KOPT-K1 (cell line): ENCODE measurements at regions not wholly inside any gene's neighbourhood (a gene's known extent, or its start where the extent isn't known, plus 50 kb on each side); places are given as distances from the start of the nearest gene placed in this dataset.
"Not testable (repeated sequence)": the region's sequence is repeated elsewhere in the genome, so short reads cannot be mapped to it uniquely, and the experiment has no call there.

Source experiments
- H3K27ac ChIP-seq: fragments of 200-600 bp; sonication (generic); 2 replicates; pipeline ENCODE4 v1.5.1; 2016; ENCODE audit warnings: antibody characterized with exemption, mild to moderate bottlenecking, low read depth, low read length; ENCODE audit not compliant: poor library complexity, severe bottlenecking
- H3K36me3 ChIP-seq: fragments of 200-600 bp; sonication (generic); 2 replicates; pipeline ENCODE4 v1.5.1; 2017; ENCODE audit warnings: antibody characterized with exemption, mild to moderate bottlenecking, low read length, moderate library complexity; ENCODE audit not compliant: insufficient read depth
- H3K9me3 ChIP-seq: fragments of 200-600 bp; sonication (generic); 2 replicates; pipeline ENCODE4 v1.5.1; 2017; ENCODE audit warnings: antibody characterized with exemption, low read length, mild to moderate bottlenecking; ENCODE audit not compliant: insufficient read depth, poor library complexity, severe bottlenecking

GRCh38 chr7:400901-401485 is 111.0 kb downstream of the FOXL3 start:
- peaks cover 59% of the 10 kb centered on the region for H3K9me3 ChIP-seq
- no peak overlapping the region for H3K27ac ChIP-seq
- H3K36me3 ChIP-seq: no peaks in the 10 kb centered on the region

GRCh38 chr7:401495-401894 is 111.5 kb downstream of the FOXL3 start:
- Histone ChIP-seq H3K27ac (no peak overlapping the region), H3K9me3 (peaks cover 54% of the 10 kb centered on the region), H3K36me3 (no peaks in the 10 kb centered on the region)

GRCh38 chr7:404812-405488 is 114.7 kb downstream of the PDGFA start:
- Histone ChIP-seq H3K27ac (no peak overlapping the region), H3K9me3 (peaks cover 20% of the 10 kb centered on the region), H3K36me3 (no peaks in the 10 kb centered on the region)

- no peaks in the 10 kb centered on the region for H3K36me3 ChIP-seq
- H3K27ac ChIP-seq: no peak overlapping the region
- peaks cover 13% of the 10 kb centered on the region for H3K9me3 ChIP-seq
Observed at GRCh38 chr7:405489-406211, 114.0 kb downstream of the PDGFA start.

GRCh38 chr7:407721-408539 is 111.7 kb downstream of the PDGFA start:
- no peak overlapping the region for H3K27ac ChIP-seq
- H3K36me3 ChIP-seq: no peaks in the 10 kb centered on the region
- no peaks in the 10 kb centered on the region for H3K9me3 ChIP-seq

GRCh38 chr7:408751-409311 is 110.8 kb downstream of the PDGFA start:
- H3K36me3 ChIP-seq: no peaks in the 10 kb centered on the region
- no peaks in the 10 kb centered on the region for H3K9me3 ChIP-seq
- H3K27ac ChIP-seq: no peak overlapping the region

- H3K9me3 ChIP-seq: no peaks in the 10 kb centered on the region
- no peaks in the 10 kb centered on the region for H3K36me3 ChIP-seq
- no peak overlapping the region for H3K27ac ChIP-seq
Observed at GRCh38 chr7:409339-410281, 110.0 kb downstream of the PDGFA start.

GRCh38 chr7:410395-410910 is 109.2 kb downstream of the PDGFA start:
- Histone ChIP-seq H3K27ac (no peak overlapping the region), H3K36me3 (no peaks in the 10 kb centered on the region)

GRCh38 chr7:411116-411515 is 108.5 kb downstream of the PDGFA start:
- not testable (repeated sequence) for H3K36me3 ChIP-seq, H3K9me3 ChIP-seq, H3K27ac ChIP-seq

More at GRCh38 chr7:410395-410910, 109.2 kb downstream of the PDGFA start:
- H3K9me3 ChIP-seq: no peaks in the 10 kb centered on the region

GRCh38 chr7:411677-412312 is 107.9 kb downstream of the PDGFA start:
- H3K27ac ChIP-seq: no peak overlapping the region
- no peaks in the 10 kb centered on the region for H3K36me3 ChIP-seq
- H3K9me3 ChIP-seq: no peaks in the 10 kb centered on the region

GRCh38 chr7:412313-412710 is 107.3 kb downstream of the PDGFA start:
- Histone ChIP-seq H3K9me3 (no peaks in the 10 kb centered on the region), H3K27ac (no peak overlapping the region)

GRCh38 chr7:414681-415560 is 104.7 kb downstream of the PDGFA start:
- no peak overlapping the region for H3K27ac ChIP-seq
- no peaks in the 10 kb centered on the region for H3K36me3 ChIP-seq
- peaks cover 10% of the 10 kb centered on the region for H3K9me3 ChIP-seq

More at GRCh38 chr7:412313-412710, 107.3 kb downstream of the PDGFA start:
- no peaks in the 10 kb centered on the region for H3K36me3 ChIP-seq
